H9 (cell line): ENCODE measurements at regions not wholly inside any gene's neighbourhood (a gene's known extent, or its start where the extent isn't known, plus 50 kb on each side); places are given as distances from the start of the nearest gene placed in this dataset.

Experiments used
- DNase-seq: peaks from one replicate; pipeline ENCODE4 v3.0.0-alpha.2; 2017
- H2AFZ ChIP-seq: one replicate; pipeline ENCODE4 v1.6.1; 2013; ENCODE audit warnings: mild to moderate bottlenecking, low read length, control low read depth, moderate library complexity
- H2AK5ac ChIP-seq: 2 replicates; pipeline ENCODE4 v1.6.1; 2013; ENCODE audit warnings: low read length, control low read depth, mixed read lengths; ENCODE audit not compliant: insufficient read length
- H2BK120ac ChIP-seq: one replicate; pipeline ENCODE4 v1.6.1; 2013; ENCODE audit warnings: low read depth, mild to moderate bottlenecking, low read length, control low read depth, inconsistent platforms; ENCODE audit not compliant: poor library complexity, severe bottlenecking
- H2BK12ac ChIP-seq: 2 replicates; pipeline ENCODE4 v1.6.1; 2013; ENCODE audit warnings: low read length, control low read depth, mixed read lengths, low read depth; ENCODE audit not compliant: insufficient read length
- H2BK15ac ChIP-seq: 2 replicates; pipeline ENCODE4 v1.6.1; 2013; ENCODE audit warnings: low read depth, low read length, control low read depth
- H2BK20ac ChIP-seq: one replicate; pipeline ENCODE4 v1.6.1; 2013; ENCODE audit warnings: low read depth, mild to moderate bottlenecking, low read length, control low read depth, inconsistent platforms; ENCODE audit not compliant: poor library complexity, severe bottlenecking
- H2BK5ac ChIP-seq: 2 replicates; pipeline ENCODE4 v1.6.1; 2013; ENCODE audit warnings: low read length, control low read depth, mixed read lengths; ENCODE audit not compliant: insufficient read length
- H3K14ac ChIP-seq: 2 replicates; pipeline ENCODE4 v1.6.1; 2013; ENCODE audit warnings: low read length, control low read depth; ENCODE audit not compliant: insufficient read depth
- H3K18ac ChIP-seq: 2 replicates; pipeline ENCODE4 v1.6.1; 2013; ENCODE audit warnings: low read depth, mild to moderate bottlenecking, mixed read lengths, low read length, control low read depth; ENCODE audit not compliant: insufficient read length
- H3K23ac ChIP-seq: 2 replicates; pipeline ENCODE4 v1.6.1; 2013; ENCODE audit warnings: low read length, control low read depth, mixed read lengths, low read depth; ENCODE audit not compliant: insufficient read length
- H3K23me2 ChIP-seq: 2 replicates; pipeline ENCODE4 v1.6.1; 2013; ENCODE audit warnings: low read depth, mild to moderate bottlenecking, mixed read lengths, low read length, control low read depth; ENCODE audit not compliant: insufficient read length, poor library complexity, severe bottlenecking
- H3K27ac ChIP-seq: 2 replicates; pipeline ENCODE4 v1.5.1; 2013; ENCODE audit warnings: low read length, control low read depth, mixed read lengths, low read depth; ENCODE audit not compliant: insufficient read length
- H3K27me3 ChIP-seq: 2 replicates; pipeline ENCODE4 v1.6.1; 2013; ENCODE audit warnings: low read length, control low read depth, inconsistent platforms; ENCODE audit not compliant: insufficient read depth
- H3K4ac ChIP-seq: 2 replicates; pipeline ENCODE4 v1.6.1; 2013; ENCODE audit warnings: low read depth, mild to moderate bottlenecking, control low read depth, inconsistent platforms, low read length, moderate library complexity
- H3K4me1 ChIP-seq: 2 replicates; pipeline ENCODE4 v1.6.1; 2013; ENCODE audit warnings: low read length, control low read depth, inconsistent platforms; ENCODE audit not compliant: insufficient read depth
- H3K4me2 ChIP-seq: 2 replicates; pipeline ENCODE4 v1.6.1; 2013; ENCODE audit warnings: low read length, control low read depth, mixed read lengths; ENCODE audit not compliant: insufficient read length, insufficient read depth
- H3K56ac ChIP-seq: 2 replicates; pipeline ENCODE4 v1.6.1; 2013; ENCODE audit warnings: low read depth, mild to moderate bottlenecking, mixed read lengths, low read length, control low read depth; ENCODE audit not compliant: insufficient read length
- H3K79me1 ChIP-seq: 2 replicates; pipeline ENCODE4 v1.6.1; 2013; ENCODE audit warnings: low read depth, mild to moderate bottlenecking, moderate library complexity, low read length, control low read depth, inconsistent platforms; ENCODE audit not compliant: insufficient read depth, poor library complexity, severe bottlenecking
- H3K79me2 ChIP-seq: 2 replicates; pipeline ENCODE4 v1.6.1; 2013; ENCODE audit warnings: low read length, control low read depth, inconsistent platforms; ENCODE audit not compliant: insufficient read depth
- H3K9ac ChIP-seq: 2 replicates; pipeline ENCODE4 v1.6.1; 2013; ENCODE audit warnings: low read length, control low read depth, mixed read lengths; ENCODE audit not compliant: insufficient read length; ENCODE audit errors: extremely low read depth
- H3K9me3 ChIP-seq: one replicate; pipeline ENCODE4 v1.6.1; 2013; ENCODE audit warnings: low read depth, low read length, inconsistent platforms; ENCODE audit not compliant: control insufficient read depth
- H3T11ph ChIP-seq: one replicate; pipeline ENCODE4 v1.6.1; 2013; ENCODE audit warnings: mild to moderate bottlenecking, low read length, control low read depth, inconsistent platforms
- H4K20me1 ChIP-seq: one replicate; pipeline ENCODE4 v1.6.1; 2013; ENCODE audit not compliant: control insufficient read depth, insufficient read length, insufficient read depth
- H4K5ac ChIP-seq: 2 replicates; pipeline ENCODE4 v1.6.1; 2013; ENCODE audit warnings: low read depth, mild to moderate bottlenecking, mixed read lengths, low read length, control low read depth; ENCODE audit not compliant: insufficient read length
- H4K8ac ChIP-seq: replicated peaks from 2 replicates; pipeline ENCODE4 v1.6.1; 2013; ENCODE audit warnings: low read length, control low read depth, mixed read lengths, low read depth; ENCODE audit not compliant: insufficient read length
- H4K91ac ChIP-seq: 2 replicates; pipeline ENCODE4 v1.6.1; 2013; ENCODE audit warnings: low read depth, mild to moderate bottlenecking, moderate library complexity, mixed read lengths, low read length, control low read depth; ENCODE audit not compliant: insufficient read length
- H3K27ac Mint-ChIP-seq, 3 experiments: 2 replicates in 2 of 3; 3 replicates in 1 of 3; pipeline ENCODE4 v1.8.0; 2020 to 2021; ENCODE audit warnings: mixed read lengths in 3 of 3, mild to moderate bottlenecking in 1 of 3, moderate library complexity in 1 of 3
- H3K27me3 Mint-ChIP-seq: 2 replicates; pipeline ENCODE4 v1.8.0; 2021; ENCODE audit warnings: low read depth, mild to moderate bottlenecking, moderate library complexity, mixed read lengths
- H3K36me3 Mint-ChIP-seq, 3 experiments: 2 replicates in 2 of 3; 3 replicates in 1 of 3; pipeline ENCODE4 v1.8.0; 2020 to 2021; ENCODE audit warnings: low read depth in 3 of 3, mixed read lengths in 3 of 3; ENCODE audit not compliant: insufficient read depth in 1 of 3
- H3K4me1 Mint-ChIP-seq, 2 experiments: 2 replicates each; pipeline ENCODE4 v1.8.0; 2020; ENCODE audit warnings: mixed read lengths in 2 of 2
- H3K4me3 Mint-ChIP-seq, 2 experiments: 2 replicates in 1 of 2; 3 replicates in 1 of 2; pipeline ENCODE4 v1.8.0; 2020 to 2021; ENCODE audit warnings: mild to moderate bottlenecking in 2 of 2, mixed read lengths in 2 of 2, moderate library complexity in 1 of 2
- H3K9me3 Mint-ChIP-seq, 2 experiments: 2 replicates in 1 of 2; 3 replicates in 1 of 2; pipeline ENCODE4 v1.8.0; 2020; ENCODE audit warnings: mild to moderate bottlenecking in 2 of 2, mixed read lengths in 2 of 2, moderate library complexity in 1 of 2
- WGBS: extraction: QIAGEN DNeasy Blood & Tissue Kit; methylation state at CpG from one replicate; pipeline ENCODE4 v1.1.7; 2013; ENCODE audit warnings: missing lambda C conversion rate, low lambda C conversion rate, mixed read lengths; ENCODE audit not compliant: insufficient read length; ENCODE audit errors: extremely low coverage; 5-methylcytosine and 5-hydroxymethylcytosine counted together
- TF ChIP-seq, protein P1 (sequence below): fragments of 200-600 bp; sonication (generic); conservative IDR thresholded peaks from 3 replicates; pipeline ENCODE4 v1.8.0; 2021; ENCODE audit warnings: antibody characterized with exemption, mild to moderate bottlenecking

DNA sequence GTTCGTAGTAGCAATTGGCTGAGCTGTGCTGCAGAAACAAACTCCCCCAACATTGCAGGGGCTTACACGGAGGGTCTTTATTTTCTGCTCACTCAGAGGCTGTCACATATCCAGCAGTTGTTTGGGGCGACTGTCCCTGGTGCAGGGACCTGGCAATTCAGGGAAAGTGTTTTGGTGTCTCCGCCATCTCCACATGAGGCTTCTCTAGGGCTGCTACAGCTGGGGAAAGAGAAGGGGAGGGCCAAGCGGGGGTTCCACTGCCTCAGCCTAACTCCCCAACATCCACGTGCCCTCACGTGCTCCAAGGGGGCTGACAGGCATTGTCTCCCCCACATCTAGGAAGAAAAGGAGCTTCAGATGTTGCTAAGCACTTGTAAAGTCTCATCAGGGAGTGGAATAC, 61.3 kb upstream of the NXT1 start:
- no peaks in the 10 kb centered on the region for H3K9me3 ChIP-seq
- no CpG with 5 or more reads among the region's 7 CpGs for WGBS
- H3K27me3 ChIP-seq = no peaks in the 10 kb centered on the region
- H4K8ac ChIP-seq = no peak overlapping the region
- no peak overlapping the region for H3T11ph ChIP-seq
- no peak overlapping the region for H2BK20ac ChIP-seq
- no peaks in the 10 kb centered on the region for H3K79me2 ChIP-seq
- no peak overlapping the region for H3K14ac ChIP-seq
- H2BK15ac ChIP-seq = no peak overlapping the region
- H3K4me2 ChIP-seq = no peak overlapping the region
- no peak overlapping the region for H3K23ac ChIP-seq
- Mint-ChIP-seq H3K4me3 (no peak overlapping the region), H3K27me3 (no peaks in the 10 kb centered on the region; the same call in none of the 2 replicates), H3K4me1 (no peaks in the 10 kb centered on the region), H3K9me3 (no peaks in the 10 kb centered on the region), H3K27ac (peak overlapping the region in 1 of 3 experiments; percentile 40; a peak in 1 of 7 replicates), H3K36me3 (no peaks in the 10 kb centered on the region)
- H3K18ac ChIP-seq = no peak overlapping the region
- no peak overlapping the region for H4K5ac ChIP-seq
- no peaks in the 10 kb centered on the region for H3K23me2 ChIP-seq
- no peak overlapping the region for H3K56ac ChIP-seq
- H4K20me1 ChIP-seq = no peaks in the 10 kb centered on the region
- no peak overlapping the region for H2AFZ ChIP-seq
- no peak overlapping the region for H3K9ac ChIP-seq
- H2BK12ac ChIP-seq = no peak overlapping the region
- H3K27ac ChIP-seq = no peak overlapping the region
- no peaks in the 10 kb centered on the region for H3K4me1 ChIP-seq
- no peak overlapping the region for H2AK5ac ChIP-seq
- no peak overlapping the region for H2BK5ac ChIP-seq
- no peak overlapping the region for H2BK120ac ChIP-seq
- no peaks in the 10 kb centered on the region for H3K79me1 ChIP-seq
- TF ChIP-seq, protein P1, sequence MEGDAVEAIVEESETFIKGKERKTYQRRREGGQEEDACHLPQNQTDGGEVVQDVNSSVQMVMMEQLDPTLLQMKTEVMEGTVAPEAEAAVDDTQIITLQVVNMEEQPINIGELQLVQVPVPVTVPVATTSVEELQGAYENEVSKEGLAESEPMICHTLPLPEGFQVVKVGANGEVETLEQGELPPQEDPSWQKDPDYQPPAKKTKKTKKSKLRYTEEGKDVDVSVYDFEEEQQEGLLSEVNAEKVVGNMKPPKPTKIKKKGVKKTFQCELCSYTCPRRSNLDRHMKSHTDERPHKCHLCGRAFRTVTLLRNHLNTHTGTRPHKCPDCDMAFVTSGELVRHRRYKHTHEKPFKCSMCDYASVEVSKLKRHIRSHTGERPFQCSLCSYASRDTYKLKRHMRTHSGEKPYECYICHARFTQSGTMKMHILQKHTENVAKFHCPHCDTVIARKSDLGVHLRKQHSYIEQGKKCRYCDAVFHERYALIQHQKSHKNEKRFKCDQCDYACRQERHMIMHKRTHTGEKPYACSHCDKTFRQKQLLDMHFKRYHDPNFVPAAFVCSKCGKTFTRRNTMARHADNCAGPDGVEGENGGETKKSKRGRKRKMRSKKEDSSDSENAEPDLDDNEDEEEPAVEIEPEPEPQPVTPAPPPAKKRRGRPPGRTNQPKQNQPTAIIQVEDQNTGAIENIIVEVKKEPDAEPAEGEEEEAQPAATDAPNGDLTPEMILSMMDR = no peak
- no peak overlapping the region for H4K91ac ChIP-seq
- DNase-seq = no peak
- no peak overlapping the region for H3K4ac ChIP-seq
